ENCODE measurements at regions not wholly inside any gene's neighbourhood (a gene's known extent, or its start where the extent isn't known, plus 50 kb on each side); places are given as distances from the start of the nearest gene placed in this dataset.
A peak's percentile ranks its signal among the peaks of the same experiment; 100 is the strongest.

DNA sequence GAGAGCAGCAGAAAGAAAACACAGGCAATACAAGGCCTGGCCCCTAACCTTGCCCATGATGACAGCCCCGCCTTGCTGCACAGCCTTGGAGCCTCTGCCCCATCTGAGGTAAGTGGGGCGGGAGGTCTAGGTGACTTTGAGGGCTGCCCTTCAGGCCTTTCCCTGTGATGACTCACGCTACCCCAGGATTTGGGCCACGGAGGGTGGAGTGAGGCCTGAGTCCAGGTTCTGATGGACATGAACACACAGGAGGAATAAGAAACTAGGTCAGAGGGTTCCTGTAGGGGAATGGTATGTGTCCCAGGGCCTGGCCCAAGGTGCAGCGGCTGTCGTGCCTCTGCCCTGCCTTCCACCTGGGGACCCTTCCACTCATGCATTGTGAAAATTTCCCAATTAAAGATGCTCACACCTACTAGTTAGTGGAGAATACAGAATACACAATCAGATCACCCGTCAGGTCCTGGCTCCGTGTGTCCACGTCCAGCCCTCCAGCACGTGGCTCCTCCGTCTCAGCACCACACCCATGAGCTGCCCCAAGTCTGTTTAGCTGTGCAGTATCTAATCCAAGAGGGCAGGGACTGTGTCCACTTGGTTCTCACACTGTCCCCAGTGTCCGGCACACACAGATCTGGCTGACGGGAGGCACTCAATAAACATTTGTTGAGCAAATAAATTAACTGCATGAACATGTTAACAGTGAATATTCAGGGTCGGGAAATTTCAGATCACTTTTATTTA, 111.0 kb downstream of the CHST1 start:
- DNase-seq (ENCODE audit: low read depth, low spot score) = no peak

- no peak for DNase-seq (ENCODE audit: low read depth, low spot score)
Measured at GRCh38 chr11:45553383-45553936, 112.0 kb downstream of the CHST1 start.

DNA sequence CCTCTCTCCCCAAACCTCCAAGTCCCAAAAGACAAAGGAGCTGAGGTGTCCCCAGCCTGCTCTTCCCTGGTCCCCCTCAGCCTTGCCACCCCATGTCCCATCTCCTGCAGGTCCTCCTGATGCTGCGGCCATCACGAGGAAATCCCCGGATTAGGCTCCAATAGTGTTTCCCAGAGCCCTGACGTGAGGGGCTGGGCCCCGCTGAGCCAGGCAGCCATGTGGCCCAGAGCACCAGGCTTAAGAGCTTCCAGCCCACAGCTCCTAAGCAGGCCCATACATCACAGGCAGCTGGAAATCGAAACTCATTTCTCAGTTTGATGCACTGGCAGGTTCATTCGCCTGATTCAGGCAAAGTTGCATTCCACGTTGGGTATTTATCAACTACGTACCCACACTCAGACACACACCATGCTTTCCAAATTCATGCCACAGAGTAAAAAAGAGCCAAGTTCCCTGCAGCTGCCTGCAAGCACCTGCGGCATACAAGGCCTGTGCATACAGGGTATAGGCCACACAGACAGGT, 114.2 kb downstream of the CHST1 start:
- DNase-seq (ENCODE audit: low read depth, low spot score) = no peak

DNA sequence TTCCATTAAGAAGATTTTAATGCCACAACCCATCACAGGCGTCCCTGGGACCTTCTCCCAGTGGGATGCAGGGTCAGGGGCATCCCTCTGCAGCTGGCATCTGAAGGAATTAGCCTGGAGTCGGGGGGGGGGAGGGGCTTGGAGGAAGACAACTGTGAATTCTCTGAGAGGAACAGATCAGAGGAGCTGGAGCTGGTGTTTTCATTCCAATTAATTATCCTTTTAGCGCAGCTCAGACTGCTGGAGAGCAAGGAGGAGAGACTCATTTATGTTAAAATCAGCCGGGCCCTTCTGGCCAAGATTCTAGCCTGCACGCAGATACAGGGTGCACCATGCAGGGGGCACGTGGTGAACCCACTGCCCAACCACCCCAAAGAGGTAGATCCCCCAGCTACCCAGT, 116.2 kb downstream of the CHST1 start:
- no peak for DNase-seq (ENCODE audit: low read depth, low spot score)

- DNase-seq (ENCODE audit: low read depth, low spot score) = no peak
Measured at GRCh38 chr11:45546366-45546765, 119.1 kb downstream of the CHST1 start.

DNA sequence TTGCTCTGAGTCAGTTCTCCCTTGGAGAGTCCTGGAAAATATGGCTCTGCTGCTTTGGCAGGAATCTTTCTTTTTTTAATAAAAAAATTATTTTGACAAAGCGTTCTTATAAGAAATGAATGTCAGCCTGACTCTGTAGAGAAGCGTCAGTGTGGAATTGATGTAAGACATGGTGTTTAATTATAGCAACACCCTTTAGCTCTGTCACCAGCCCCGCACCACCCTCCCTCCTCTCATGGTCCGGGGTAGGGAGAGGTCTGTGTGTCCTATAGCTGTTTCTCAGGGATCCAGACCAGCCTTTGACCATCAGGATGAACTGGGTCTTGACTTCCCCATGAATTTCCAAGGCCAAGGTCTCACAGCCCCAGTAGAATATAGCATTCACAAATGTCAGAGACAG, 120.6 kb downstream of the CHST1 start:
- no peak for DNase-seq (ENCODE audit: low read depth, low spot score)

DNA sequence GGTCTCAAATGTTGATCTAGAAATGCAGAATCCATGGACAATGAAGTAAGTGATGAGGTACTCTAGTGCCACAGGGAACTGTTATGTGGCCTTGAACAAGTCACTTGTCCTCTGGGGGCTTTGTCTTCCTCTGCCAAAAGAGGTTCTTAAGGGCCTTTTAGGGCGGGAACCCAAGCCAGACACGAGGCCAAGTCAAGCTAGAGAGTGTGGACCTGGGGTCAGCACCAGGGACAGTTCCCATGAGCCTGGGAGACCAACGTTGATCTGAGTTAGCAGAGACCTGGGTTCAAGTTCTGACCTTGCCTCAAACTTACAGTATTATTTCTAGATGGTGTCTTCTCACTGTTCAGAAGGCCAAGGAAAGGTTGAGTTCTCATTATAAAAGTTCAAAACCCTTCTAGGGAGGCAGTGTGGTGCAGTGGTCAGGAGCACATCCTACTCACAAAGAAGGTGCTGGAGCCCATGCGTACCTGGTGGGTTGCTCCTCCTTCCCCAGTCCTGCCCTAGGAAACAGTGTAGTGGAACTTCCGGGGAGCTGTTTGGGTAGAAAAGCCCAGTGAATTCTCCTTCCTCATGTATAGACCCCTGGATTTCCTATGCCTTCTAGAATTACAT, 121.5 kb downstream of the CHST1 start:
- peak; percentile 1 for DNase-seq (ENCODE audit: low read depth, low spot score)

DNA sequence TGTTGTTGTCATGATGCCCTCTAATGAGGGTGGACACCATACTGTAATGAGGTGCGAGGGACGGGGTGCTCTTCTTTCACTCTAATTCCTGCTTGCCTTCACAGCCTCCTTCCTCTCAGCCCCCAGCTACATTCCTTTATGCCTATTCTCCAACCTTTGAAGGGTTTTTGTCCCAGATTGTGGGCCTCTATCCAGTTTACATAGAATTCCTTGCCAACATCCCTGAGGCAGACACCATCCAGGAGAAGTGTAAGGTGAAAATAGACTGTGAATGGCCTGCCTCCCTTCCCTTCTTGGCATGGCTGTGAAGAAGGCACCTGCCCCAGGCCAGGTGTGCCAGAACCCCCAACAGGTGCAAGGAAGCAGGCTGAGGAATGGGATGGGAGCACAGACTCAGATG, 122.3 kb downstream of the CHST1 start:
- DNase-seq (ENCODE audit: low read depth, low spot score) = no peak

DNA sequence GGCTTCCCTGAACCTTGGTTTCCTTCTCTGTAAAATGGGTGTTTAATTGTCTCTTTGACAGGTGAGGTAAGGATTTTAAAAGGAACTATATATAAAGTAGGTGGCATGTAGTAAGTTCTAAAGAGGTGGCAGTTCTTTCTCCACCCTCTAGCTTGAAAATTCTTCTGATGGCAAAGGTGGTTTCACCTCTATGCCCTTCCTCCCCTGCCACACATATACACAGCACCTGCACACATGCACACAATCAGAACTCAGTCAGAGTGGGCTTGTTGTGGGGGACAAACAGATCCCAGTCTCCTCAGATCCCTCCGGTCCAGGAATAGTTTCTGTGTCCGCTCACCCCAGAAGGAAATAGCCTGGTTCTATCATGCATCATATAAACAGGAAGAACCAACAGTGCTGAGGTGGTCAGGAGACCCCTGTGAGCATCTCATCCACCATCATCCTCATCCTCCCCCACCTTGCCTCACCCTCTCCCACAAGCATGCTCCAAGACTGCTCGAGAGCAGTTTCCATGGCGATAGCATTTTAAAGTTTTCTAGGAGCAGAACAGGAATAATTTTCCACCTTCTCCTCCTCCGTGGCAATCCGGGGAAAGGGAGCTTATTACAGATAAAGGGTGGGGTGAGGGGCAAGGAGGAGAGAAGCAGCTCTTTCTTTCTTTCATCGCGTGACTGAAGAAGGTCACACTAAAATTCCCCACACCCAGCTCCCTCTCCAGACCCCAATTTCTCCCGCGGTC, 123.6 kb downstream of the CHST1 start:
- DNase-seq (ENCODE audit: low read depth, low spot score) = no peak

DNA sequence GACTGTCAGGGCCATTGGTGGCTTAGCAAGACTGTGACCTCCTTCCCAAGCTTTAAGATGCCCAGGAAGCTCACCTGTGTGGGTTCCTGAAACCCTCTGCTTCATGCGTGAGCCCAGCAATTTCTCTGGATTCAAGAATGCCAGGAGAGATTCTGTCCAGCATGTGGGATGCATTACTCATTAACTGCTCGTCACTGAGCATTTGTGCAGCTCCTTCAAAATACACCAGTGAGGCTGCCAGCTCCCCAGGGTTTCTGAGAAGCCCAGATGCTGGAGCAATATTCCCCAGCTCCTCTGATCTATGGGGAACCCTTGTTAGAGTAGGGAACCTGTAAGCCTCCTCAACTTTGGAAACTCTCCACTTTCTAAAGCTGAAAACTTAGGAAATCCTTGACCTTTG, 126.5 kb downstream of the CHST1 start:
- DNase-seq (ENCODE audit: low read depth, low spot score) = no peak

GRCh38 chr11:45538363-45538762, 127.1 kb downstream of the CHST1 start:
- DNase-seq (ENCODE audit: low read depth, low spot score) = no peak

GRCh38 chr11:45537614-45538013, 127.8 kb downstream of the CHST1 start:
- no peak for DNase-seq (ENCODE audit: low read depth, low spot score)

- DNase-seq (ENCODE audit: low read depth, low spot score) = no peak
Measured at GRCh38 chr11:45535033-45535432, 130.4 kb downstream of the CHST1 start.

GRCh38 chr11:45534132-45534531, 131.3 kb downstream of the CHST1 start:
- DNase-seq (ENCODE audit: low read depth, low spot score) = no peak

DNA sequence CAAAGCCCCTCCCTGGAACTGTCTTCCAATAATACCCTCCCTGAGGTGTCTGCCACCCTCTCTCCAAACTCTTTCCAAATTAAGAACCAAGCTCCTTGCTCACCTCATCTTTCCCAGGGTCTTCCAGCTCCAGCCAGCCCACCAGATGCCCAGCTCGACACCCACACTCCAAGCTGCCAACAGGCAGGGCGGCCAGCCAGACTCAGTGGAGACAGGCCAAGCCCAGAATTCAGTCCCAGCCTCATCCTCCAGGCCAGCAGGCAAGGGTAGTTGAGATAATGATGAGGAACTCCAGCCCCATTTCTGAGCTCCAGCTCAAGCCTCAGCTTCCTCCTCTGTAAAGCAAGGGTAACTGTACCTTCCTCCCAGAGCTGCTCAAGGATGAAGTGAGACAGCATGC, 132.9 kb downstream of the CHST1 start:
- DNase-seq (ENCODE audit: low read depth, low spot score) = no peak

GRCh38 chr11:45530776-45531175, 134.6 kb downstream of the CHST1 start:
- DNase-seq (ENCODE audit: low read depth, low spot score) = no peak

DNA sequence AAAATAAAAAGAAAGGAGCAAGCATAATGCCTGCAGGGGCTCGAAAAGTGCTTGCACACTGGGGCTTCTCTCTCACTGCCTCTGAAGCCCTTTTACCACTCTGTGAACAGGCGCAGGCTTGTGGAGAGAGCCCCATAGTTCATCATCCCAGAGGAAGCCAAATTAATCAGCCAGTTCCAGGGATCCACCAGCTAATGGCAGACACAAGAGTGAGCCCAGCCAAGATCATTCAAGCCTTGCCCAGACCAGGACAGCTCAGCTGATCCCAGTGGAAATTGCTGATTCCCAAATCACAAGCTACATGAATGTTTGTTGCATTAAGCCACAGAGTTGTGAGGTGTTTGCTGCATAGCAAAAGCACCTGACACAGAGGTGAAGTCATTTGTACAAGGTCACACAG, 135.3 kb downstream of the CHST1 start:
- DNase-seq (ENCODE audit: low read depth, low spot score) = no peak

- DNase-seq (ENCODE audit: low read depth, low spot score) = no peak
Measured at GRCh38 chr11:45528435-45528834, 137.0 kb downstream of the CHST1 start.

GRCh38 chr11:45527898-45528297, 137.5 kb downstream of the CHST1 start:
- DNase-seq (ENCODE audit: low read depth, low spot score) = no peak

GRCh38 chr11:45525393-45525792, 140.0 kb downstream of the CHST1 start:
- DNase-seq (ENCODE audit: low read depth, low spot score) = no peak

GRCh38 chr11:45523760-45524159, 141.7 kb downstream of the CHST1 start:
- DNase-seq (ENCODE audit: low read depth, low spot score) = no peak

GRCh38 chr11:45518833-45519535, 146.4 kb downstream of the CHST1 start:
- DNase-seq (ENCODE audit: low read depth, low spot score) = no peak

Data from smooth muscle cell of the brain vasculature (primary cell).